Gastrocnemius medialis (tissue), 4 donors: ENCODE measurements at regions not wholly inside any gene's neighbourhood (a gene's known extent, or its start where the extent isn't known, plus 50 kb on each side); places are given as distances from the start of the nearest gene placed in this dataset.
"Not testable (repeated sequence)": the region's sequence is repeated elsewhere in the genome, so short reads cannot be mapped to it uniquely, and the experiment has no call there.

Experiments used
- CTCF ChIP-seq, 5 experiments: fragments of 450-650 bp in 3 of 5; fragments of 200-600 bp in 2 of 5; sonication (generic) in 2 of 5; IDR thresholded peaks in 4 of 5; conservative IDR thresholded peaks in 1 of 5; 1 replicate in 4 of 5; 2 replicates in 1 of 5; pipeline ENCODE4 v1.5.1; 2016 to 2019; ENCODE audit warnings: antibody characterized with exemption in 5 of 5, mild to moderate bottlenecking in 3 of 5, moderate library complexity in 3 of 5
- POLR2A ChIP-seq, 2 donors: fragments of 450-650 bp; IDR thresholded peaks; one replicate each; pipeline ENCODE4 v1.6.1; 2017; ENCODE audit warnings: antibody characterized with exemption in 2 of 2, mild to moderate bottlenecking in 2 of 2, moderate library complexity in 2 of 2

- not testable (repeated sequence) for TF ChIP-seq CTCF (IDR thresholded peaks at IDR 0.05 in 4 of 5, conservative IDR thresholded peaks at IDR 0.05 in 1 of 5); POLR2A (IDR thresholded peaks at IDR 0.05)
These were observed 235.3 kb downstream of the PCSK1 start for GRCh38 chr5:96197767-96198166.
